GM18519 (cell line): ENCODE measurements at regions not wholly inside any gene's neighbourhood (a gene's known extent, or its start where the extent isn't known, plus 50 kb on each side); places are given as distances from the start of the nearest gene placed in this dataset.

ENCODE experiments used
- ATAC-seq: cut with Tn5 transposase; IDR thresholded peaks from one replicate; pipeline ENCODE4 v1.9.1; 2021; ENCODE audit warnings: mild to moderate bottlenecking, moderate library complexity; ENCODE audit not compliant: unreplicated experiment, low FRiP score

DNA sequence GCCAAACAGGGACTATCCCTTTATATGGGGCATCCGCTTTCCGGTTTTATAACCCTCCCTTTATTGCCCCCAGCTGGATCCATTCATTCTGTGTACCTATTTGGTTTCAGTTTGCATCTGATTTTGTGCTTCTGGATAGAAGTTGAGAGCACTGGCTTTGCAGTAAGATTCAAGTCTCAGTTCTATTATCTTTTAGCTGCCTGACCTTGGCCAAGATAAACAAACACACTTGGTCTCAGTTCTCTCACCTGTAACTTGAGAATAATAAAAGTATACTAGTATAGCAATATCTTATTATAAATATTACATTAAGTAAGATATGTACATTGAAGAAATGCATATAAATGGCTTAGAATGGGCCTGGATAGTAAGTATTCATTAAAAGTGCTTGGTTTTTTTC is 182.4 kb upstream of the TSHZ2 start:
- ATAC-seq: no peak

DNA sequence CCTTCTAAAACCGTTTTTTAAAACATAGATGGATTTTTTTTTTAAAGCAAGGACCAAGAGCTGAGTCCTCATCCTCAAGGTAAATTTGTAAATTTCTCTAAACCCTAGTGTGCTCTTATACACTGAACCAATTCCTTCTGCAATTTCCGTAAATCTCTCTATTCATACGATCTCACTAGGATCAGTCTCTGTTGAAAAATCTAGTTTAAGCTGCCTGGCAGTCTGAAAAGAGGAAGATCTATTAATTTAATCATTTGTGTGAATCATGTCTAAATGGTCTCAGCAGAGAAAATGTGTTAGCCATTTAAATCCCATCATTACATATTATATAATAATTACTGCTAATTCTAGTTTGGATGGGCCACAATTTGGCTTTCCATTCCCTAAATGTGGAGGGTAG is 184.2 kb upstream of the TSHZ2 start:
- no peak for ATAC-seq

DNA sequence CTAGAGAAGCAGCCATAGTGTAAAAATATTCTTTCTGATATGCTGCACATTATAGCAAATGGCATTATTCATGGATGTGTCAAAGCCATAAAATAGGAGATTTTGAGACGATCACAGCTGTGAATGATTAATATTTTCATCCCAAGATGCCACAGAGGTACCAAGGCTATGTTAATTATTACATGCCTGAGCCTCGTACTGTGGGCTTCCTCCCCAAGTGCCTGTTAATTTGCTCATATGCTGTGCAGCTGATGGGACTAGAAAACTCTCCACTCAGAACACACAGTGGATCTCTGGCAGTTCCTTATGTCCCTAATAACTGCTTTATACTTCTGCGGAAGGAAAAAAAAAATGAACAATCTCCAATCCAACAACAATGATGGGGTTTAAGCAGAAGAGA is 184.9 kb upstream of the TSHZ2 start:
- ATAC-seq: no peak

- ATAC-seq: no peak
Measured at GRCh38 chr20:52785679-52786078, 186.5 kb upstream of the TSHZ2 start.

- no peak for ATAC-seq
Measured at GRCh38 chr20:52783769-52784168, 188.4 kb upstream of the TSHZ2 start.

GRCh38 chr20:52780462-52780861 is 191.7 kb upstream of the TSHZ2 start:
- ATAC-seq: no peak

GRCh38 chr20:52779125-52779524 is 193.0 kb upstream of the TSHZ2 start:
- no peak for ATAC-seq

DNA sequence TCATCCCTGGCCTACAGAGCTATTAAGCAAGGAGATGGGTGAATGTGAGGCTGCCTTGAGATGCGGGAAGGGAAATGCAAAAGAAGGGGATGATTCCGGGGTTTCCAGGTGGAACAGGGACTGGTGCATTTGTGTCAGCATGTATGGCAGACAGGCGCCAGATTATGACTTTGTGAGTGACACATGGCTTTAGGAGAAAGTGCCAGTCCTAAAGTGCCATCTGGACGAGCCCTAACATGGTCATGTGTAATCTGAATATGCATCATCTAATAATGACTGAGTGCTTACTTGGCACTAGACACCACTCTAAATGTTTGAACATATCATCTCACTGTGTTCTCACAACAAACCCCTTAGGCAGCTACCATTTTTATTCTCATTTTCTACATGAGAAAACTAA is 195.0 kb upstream of the TSHZ2 start:
- no peak for ATAC-seq

- ATAC-seq: no peak
Measured at GRCh38 chr20:52775786-52776185, 196.4 kb upstream of the TSHZ2 start.

- ATAC-seq: no peak
Measured at GRCh38 chr20:52768694-52769093, 203.5 kb upstream of the TSHZ2 start.

GRCh38 chr20:52766645-52767435 is 205.3 kb upstream of the TSHZ2 start:
- no peak for ATAC-seq

DNA sequence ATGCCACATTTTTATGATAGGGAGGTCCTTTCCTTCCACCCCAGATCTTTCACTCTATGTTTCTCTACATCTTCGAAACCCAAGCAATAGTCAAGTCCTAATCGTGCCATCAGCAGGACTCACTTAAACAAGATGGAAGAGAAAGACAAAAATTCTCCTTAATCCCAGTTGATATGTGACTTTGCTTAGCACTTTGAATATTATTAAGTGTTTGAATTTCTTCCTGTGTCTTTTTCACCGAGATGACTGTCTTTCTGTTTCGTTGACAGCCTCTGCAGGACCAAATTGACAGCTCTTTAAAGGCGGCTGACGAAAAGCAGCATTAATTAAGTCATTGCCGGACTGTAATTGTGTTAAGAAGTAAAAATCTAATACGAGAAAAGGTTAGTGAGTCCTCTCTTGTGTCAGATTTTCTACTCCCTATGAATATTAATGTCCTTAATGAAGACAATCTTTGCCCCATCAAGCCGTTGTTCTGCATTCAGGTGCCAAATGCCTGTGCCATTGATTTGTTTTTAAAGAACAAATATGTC is 208.8 kb upstream of the TSHZ2 start:
- no peak for ATAC-seq

DNA sequence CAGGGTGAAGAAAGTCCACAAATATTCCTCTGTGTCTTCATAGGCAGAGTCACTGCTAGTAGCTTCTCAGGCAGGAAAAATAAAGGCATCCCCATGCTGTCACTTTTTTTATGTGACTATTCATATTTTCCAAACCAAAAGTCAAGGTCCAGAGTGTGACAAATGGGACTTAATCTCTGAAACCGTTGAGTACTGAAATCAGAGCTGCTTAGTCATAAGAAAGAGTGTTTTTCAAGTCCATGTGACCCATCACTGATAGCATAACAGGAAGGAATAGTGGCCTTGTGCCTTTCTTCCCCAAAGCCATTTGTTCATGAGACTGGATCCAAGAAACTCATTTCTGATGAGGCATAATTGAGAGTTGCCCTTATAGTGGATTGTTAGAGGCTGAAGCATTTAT is 210.3 kb upstream of the TSHZ2 start:
- no peak for ATAC-seq

DNA sequence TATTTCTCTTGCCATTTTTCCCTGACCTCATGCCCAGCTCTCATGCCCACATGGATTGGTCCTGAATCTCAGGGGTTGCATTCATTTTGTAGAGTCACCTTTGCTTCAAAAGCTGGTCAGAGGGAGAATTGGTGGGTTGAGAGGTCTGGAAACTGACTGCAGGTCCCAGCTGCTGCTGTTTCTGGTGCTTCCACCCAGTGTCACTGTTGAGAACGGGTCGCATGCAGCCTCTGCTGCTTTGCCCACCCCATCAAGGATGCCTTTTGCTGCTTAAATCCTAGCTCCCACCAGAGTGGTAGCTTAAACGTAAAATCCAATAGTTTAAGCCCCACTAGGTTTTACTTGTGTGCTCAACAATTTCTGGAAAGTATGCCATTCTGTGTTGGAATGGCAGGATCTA is 211.4 kb upstream of the TSHZ2 start:
- ATAC-seq: no peak

GRCh38 chr20:52757411-52757810 is 214.7 kb upstream of the TSHZ2 start:
- no peak for ATAC-seq

DNA sequence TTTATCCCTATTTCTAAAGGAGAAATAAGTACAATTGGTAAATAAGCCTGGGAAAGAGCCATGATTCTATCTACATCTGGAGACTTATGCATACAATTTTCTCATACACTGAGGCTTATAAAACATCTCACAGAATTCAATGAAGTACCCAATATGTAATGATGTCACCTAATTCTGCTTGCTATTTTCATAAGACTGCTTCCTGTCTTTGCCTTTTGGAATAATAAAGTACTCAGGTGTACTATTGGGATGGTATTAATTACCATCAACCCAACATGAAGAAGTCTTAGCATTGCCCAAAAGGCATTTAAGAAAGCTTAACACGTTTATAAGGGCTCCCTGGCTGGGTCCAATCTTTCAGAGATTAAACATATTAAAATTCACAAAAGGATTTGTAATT is 216.4 kb upstream of the TSHZ2 start:
- ATAC-seq: no peak

GRCh38 chr20:52754366-52754765 is 217.8 kb upstream of the TSHZ2 start:
- no peak for ATAC-seq

- ATAC-seq: no peak
Measured at GRCh38 chr20:52752023-52752422, 220.1 kb upstream of the TSHZ2 start.

DNA sequence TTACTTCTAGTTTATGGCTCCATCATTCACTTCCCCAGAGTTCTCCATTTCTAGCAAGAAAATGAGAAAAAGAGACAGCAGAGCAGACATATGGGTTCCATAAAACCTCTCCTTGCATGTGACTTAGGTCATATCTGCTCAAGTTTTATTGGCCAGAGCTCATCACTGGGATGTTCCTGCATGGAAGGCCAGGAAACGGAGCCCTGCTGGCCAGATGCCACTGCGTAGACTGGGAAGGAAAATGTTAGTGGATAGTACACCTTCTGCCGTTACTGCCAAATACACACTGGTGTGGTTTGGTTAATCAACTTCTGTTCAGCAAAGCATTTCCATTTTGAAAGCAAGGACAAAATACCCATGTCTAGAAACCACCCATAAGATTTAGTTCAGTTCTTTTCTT is 220.6 kb upstream of the TSHZ2 start:
- ATAC-seq: no peak

DNA sequence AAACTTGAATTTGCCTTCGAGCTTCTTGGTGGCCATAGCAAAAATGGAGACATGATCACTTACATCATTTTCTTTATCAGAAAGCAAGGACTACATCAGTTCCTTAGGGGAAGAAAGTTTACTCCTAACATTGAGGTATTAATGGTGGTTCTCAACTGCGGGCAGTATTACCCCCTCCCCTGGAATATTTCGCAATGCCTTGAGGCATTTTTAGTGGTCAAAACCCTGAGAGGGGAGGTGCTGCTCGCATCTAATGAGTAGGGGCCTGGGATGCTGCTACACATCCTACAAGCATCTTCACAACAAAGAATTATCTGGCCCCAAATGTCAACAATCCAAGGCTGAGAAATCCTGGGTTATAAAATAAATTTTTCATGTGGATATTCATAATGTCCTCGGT is 222.2 kb upstream of the TSHZ2 start:
- ATAC-seq: no peak

DNA sequence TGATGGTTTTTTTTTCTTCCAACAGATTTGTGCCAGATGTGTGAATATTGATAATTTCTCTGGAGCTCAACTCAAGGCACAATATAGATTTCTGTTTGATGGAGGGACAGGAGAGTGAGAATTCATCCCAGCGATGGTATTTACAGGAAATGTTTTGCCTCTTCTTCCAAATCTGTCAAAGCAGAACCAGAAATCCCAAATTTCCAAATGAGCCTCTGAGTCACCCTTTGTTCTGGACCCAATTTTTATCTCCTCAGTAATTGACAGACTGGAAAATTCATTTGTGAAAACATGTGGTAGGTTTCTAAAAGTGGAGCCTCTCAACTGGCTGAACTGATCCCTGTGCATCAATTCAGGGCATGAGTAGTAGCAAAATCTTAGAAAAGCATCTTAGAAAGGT is 223.2 kb upstream of the TSHZ2 start:
- ATAC-seq: no peak

GRCh38 chr20:52748285-52748932 is 223.7 kb upstream of the TSHZ2 start:
- no peak for ATAC-seq
